ENCODE measurements at regions not wholly inside any gene's neighbourhood (a gene's known extent, or its start where the extent isn't known, plus 50 kb on each side); places are given as distances from the start of the nearest gene placed in this dataset.

GRCh38 chr11:122505304-122506006, 150.1 kb upstream of the UBASH3B start:
- no peaks in the 10 kb centered on the region for H3K27me3 ChIP-seq (ENCODE audit: control insufficient read depth in 2 of 2, insufficient read depth in 2 of 2, low read length in 2 of 2)
- no peaks in the 10 kb centered on the region for H3K36me3 ChIP-seq (ENCODE audit: control insufficient read depth in 2 of 2, insufficient read depth in 2 of 2, low read length in 2 of 2)
- no peak overlapping the region for H3K9ac ChIP-seq (ENCODE audit: low read depth in 1 of 2, low read length in 2 of 2)
- H3K9me3 ChIP-seq (ENCODE audit: control insufficient read depth in 2 of 2, low read length in 2 of 2) = no peaks in the 10 kb centered on the region
- H3K27ac ChIP-seq (ENCODE audit: low read depth in 2 of 2, low read length in 2 of 2) = no peak overlapping the region
- no peaks in the 10 kb centered on the region for H3K4me1 ChIP-seq (ENCODE audit: control insufficient read depth in 2 of 2, insufficient read depth in 2 of 2, low read length in 2 of 2)
- no peak overlapping the region for H3K4me3 ChIP-seq (ENCODE audit: low read length in 2 of 2)

GRCh38 chr11:122494221-122494620, 161.3 kb upstream of the UBASH3B start:
- H3K27me3 ChIP-seq (ENCODE audit: control insufficient read depth in 2 of 2, insufficient read depth in 2 of 2, low read length in 2 of 2) = no peaks in the 10 kb centered on the region
- H3K4me1 ChIP-seq (ENCODE audit: control insufficient read depth in 2 of 2, insufficient read depth in 2 of 2, low read length in 2 of 2) = no peaks in the 10 kb centered on the region
- no peak overlapping the region for H3K27ac ChIP-seq (ENCODE audit: low read depth in 2 of 2, low read length in 2 of 2)
- no peaks in the 10 kb centered on the region for H3K36me3 ChIP-seq (ENCODE audit: control insufficient read depth in 2 of 2, insufficient read depth in 2 of 2, low read length in 2 of 2)
- H3K9me3 ChIP-seq (ENCODE audit: control insufficient read depth in 2 of 2, low read length in 2 of 2) = no peaks in the 10 kb centered on the region
- no peak overlapping the region for H3K4me3 ChIP-seq (ENCODE audit: low read length in 2 of 2)
- no peak overlapping the region for H3K9ac ChIP-seq (ENCODE audit: low read depth in 1 of 2, low read length in 2 of 2)

- Histone ChIP-seq H3K27me3 (ENCODE audit: control insufficient read depth in 2 of 2, insufficient read depth in 2 of 2, low read length in 2 of 2) (no peaks in the 10 kb centered on the region), H3K9ac (ENCODE audit: low read depth in 1 of 2, low read length in 2 of 2) (no peak overlapping the region), H3K4me1 (ENCODE audit: control insufficient read depth in 2 of 2, insufficient read depth in 2 of 2, low read length in 2 of 2) (no peaks in the 10 kb centered on the region), H3K27ac (ENCODE audit: low read depth in 2 of 2, low read length in 2 of 2) (no peak overlapping the region), H3K9me3 (ENCODE audit: control insufficient read depth in 2 of 2, low read length in 2 of 2) (no peaks in the 10 kb centered on the region), H3K4me3 (ENCODE audit: low read length in 2 of 2) (no peak overlapping the region), H3K36me3 (ENCODE audit: control insufficient read depth in 2 of 2, insufficient read depth in 2 of 2, low read length in 2 of 2) (no peaks in the 10 kb centered on the region)
Observed at GRCh38 chr11:122491509-122491908, 164.0 kb upstream of the UBASH3B start.

GRCh38 chr11:122488892-122489706, 166.4 kb upstream of the UBASH3B start:
- no peaks in the 10 kb centered on the region for H3K27me3 ChIP-seq (ENCODE audit: control insufficient read depth in 2 of 2, insufficient read depth in 2 of 2, low read length in 2 of 2)
- H3K9ac ChIP-seq (ENCODE audit: low read depth in 1 of 2, low read length in 2 of 2) = no peak overlapping the region
- H3K36me3 ChIP-seq (ENCODE audit: control insufficient read depth in 2 of 2, insufficient read depth in 2 of 2, low read length in 2 of 2) = no peaks in the 10 kb centered on the region
- no peak overlapping the region for H3K4me3 ChIP-seq (ENCODE audit: low read length in 2 of 2)
- H3K9me3 ChIP-seq (ENCODE audit: control insufficient read depth in 2 of 2, low read length in 2 of 2) = no peaks in the 10 kb centered on the region
- H3K4me1 ChIP-seq (ENCODE audit: control insufficient read depth in 2 of 2, insufficient read depth in 2 of 2, low read length in 2 of 2) = no peaks in the 10 kb centered on the region
- no peak overlapping the region for H3K27ac ChIP-seq (ENCODE audit: low read depth in 2 of 2, low read length in 2 of 2)

GRCh38 chr11:122487669-122488068, 167.9 kb upstream of the UBASH3B start:
- H3K27me3 ChIP-seq (ENCODE audit: control insufficient read depth in 2 of 2, insufficient read depth in 2 of 2, low read length in 2 of 2) = no peaks in the 10 kb centered on the region
- H3K4me1 ChIP-seq (ENCODE audit: control insufficient read depth in 2 of 2, insufficient read depth in 2 of 2, low read length in 2 of 2) = no peaks in the 10 kb centered on the region
- no peak overlapping the region for H3K4me3 ChIP-seq (ENCODE audit: low read length in 2 of 2)
- H3K9ac ChIP-seq (ENCODE audit: low read depth in 1 of 2, low read length in 2 of 2) = no peak overlapping the region
- H3K27ac ChIP-seq (ENCODE audit: low read depth in 2 of 2, low read length in 2 of 2) = no peak overlapping the region
- peaks cover 1 to 3% of the 10 kb centered on the region in 2 donors for H3K9me3 ChIP-seq (ENCODE audit: control insufficient read depth in 2 of 2, low read length in 2 of 2)
- no peaks in the 10 kb centered on the region for H3K36me3 ChIP-seq (ENCODE audit: control insufficient read depth in 2 of 2, insufficient read depth in 2 of 2, low read length in 2 of 2)

GRCh38 chr11:122486793-122487495, 168.6 kb upstream of the UBASH3B start:
- Histone ChIP-seq H3K27ac (ENCODE audit: low read depth in 2 of 2, low read length in 2 of 2) (no peak overlapping the region), H3K9ac (ENCODE audit: low read depth in 1 of 2, low read length in 2 of 2) (no peak overlapping the region), H3K4me1 (ENCODE audit: control insufficient read depth in 2 of 2, insufficient read depth in 2 of 2, low read length in 2 of 2) (no peaks in the 10 kb centered on the region), H3K4me3 (ENCODE audit: low read length in 2 of 2) (no peak overlapping the region), H3K27me3 (ENCODE audit: control insufficient read depth in 2 of 2, insufficient read depth in 2 of 2, low read length in 2 of 2) (no peaks in the 10 kb centered on the region), H3K9me3 (ENCODE audit: control insufficient read depth in 2 of 2, low read length in 2 of 2) (peaks cover 3 to 6% of the 10 kb centered on the region in 2 donors), H3K36me3 (ENCODE audit: control insufficient read depth in 2 of 2, insufficient read depth in 2 of 2, low read length in 2 of 2) (no peaks in the 10 kb centered on the region)

- no peak overlapping the region for H3K9ac ChIP-seq (ENCODE audit: low read depth in 1 of 2, low read length in 2 of 2)
- H3K27ac ChIP-seq (ENCODE audit: low read depth in 2 of 2, low read length in 2 of 2) = no peak overlapping the region
- H3K4me3 ChIP-seq (ENCODE audit: low read length in 2 of 2) = no peak overlapping the region
- no peaks in the 10 kb centered on the region for H3K4me1 ChIP-seq (ENCODE audit: control insufficient read depth in 2 of 2, insufficient read depth in 2 of 2, low read length in 2 of 2)
- H3K27me3 ChIP-seq (ENCODE audit: control insufficient read depth in 2 of 2, insufficient read depth in 2 of 2, low read length in 2 of 2) = no peaks in the 10 kb centered on the region
- no peaks in the 10 kb centered on the region for H3K36me3 ChIP-seq (ENCODE audit: control insufficient read depth in 2 of 2, insufficient read depth in 2 of 2, low read length in 2 of 2)
- peaks cover 3 to 6% of the 10 kb centered on the region in 2 donors for H3K9me3 ChIP-seq (ENCODE audit: control insufficient read depth in 2 of 2, low read length in 2 of 2)
Observed at GRCh38 chr11:122478986-122479385, 176.5 kb upstream of the UBASH3B start.

GRCh38 chr11:122468965-122469364, 186.6 kb upstream of the UBASH3B start:
- no peak overlapping the region for H3K4me3 ChIP-seq (ENCODE audit: low read length in 2 of 2)
- H3K9ac ChIP-seq (ENCODE audit: low read depth in 1 of 2, low read length in 2 of 2) = no peak overlapping the region
- no peaks in the 10 kb centered on the region for H3K27me3 ChIP-seq (ENCODE audit: control insufficient read depth in 2 of 2, insufficient read depth in 2 of 2, low read length in 2 of 2)
- no peaks in the 10 kb centered on the region for H3K4me1 ChIP-seq (ENCODE audit: control insufficient read depth in 2 of 2, insufficient read depth in 2 of 2, low read length in 2 of 2)
- no peak overlapping the region for H3K27ac ChIP-seq (ENCODE audit: low read depth in 2 of 2, low read length in 2 of 2)
- H3K9me3 ChIP-seq (ENCODE audit: control insufficient read depth in 2 of 2, low read length in 2 of 2) = no peaks in the 10 kb centered on the region
- H3K36me3 ChIP-seq (ENCODE audit: control insufficient read depth in 2 of 2, insufficient read depth in 2 of 2, low read length in 2 of 2) = no peaks in the 10 kb centered on the region

- H3K27me3 ChIP-seq (ENCODE audit: control insufficient read depth in 2 of 2, insufficient read depth in 2 of 2, low read length in 2 of 2) = no peaks in the 10 kb centered on the region
- no peaks in the 10 kb centered on the region for H3K4me1 ChIP-seq (ENCODE audit: control insufficient read depth in 2 of 2, insufficient read depth in 2 of 2, low read length in 2 of 2)
- H3K9ac ChIP-seq (ENCODE audit: low read depth in 1 of 2, low read length in 2 of 2) = no peak overlapping the region
- H3K36me3 ChIP-seq (ENCODE audit: control insufficient read depth in 2 of 2, insufficient read depth in 2 of 2, low read length in 2 of 2) = no peaks in the 10 kb centered on the region
- H3K4me3 ChIP-seq (ENCODE audit: low read length in 2 of 2) = no peak overlapping the region
- H3K27ac ChIP-seq (ENCODE audit: low read depth in 2 of 2, low read length in 2 of 2) = no peak overlapping the region
- peaks cover 0 to 2% of the 10 kb centered on the region in 2 donors for H3K9me3 ChIP-seq (ENCODE audit: control insufficient read depth in 2 of 2, low read length in 2 of 2)
Observed at GRCh38 chr11:122463530-122463929, 192.0 kb upstream of the UBASH3B start.

GRCh38 chr11:122459064-122459463, 196.5 kb upstream of the UBASH3B start:
- no peak overlapping the region for H3K4me3 ChIP-seq (ENCODE audit: low read length in 2 of 2)
- no peak overlapping the region for H3K27ac ChIP-seq (ENCODE audit: low read depth in 2 of 2, low read length in 2 of 2)
- no peaks in the 10 kb centered on the region for H3K36me3 ChIP-seq (ENCODE audit: control insufficient read depth in 2 of 2, insufficient read depth in 2 of 2, low read length in 2 of 2)
- H3K4me1 ChIP-seq (ENCODE audit: control insufficient read depth in 2 of 2, insufficient read depth in 2 of 2, low read length in 2 of 2) = no peaks in the 10 kb centered on the region
- no peaks in the 10 kb centered on the region for H3K27me3 ChIP-seq (ENCODE audit: control insufficient read depth in 2 of 2, insufficient read depth in 2 of 2, low read length in 2 of 2)
- H3K9ac ChIP-seq (ENCODE audit: low read depth in 1 of 2, low read length in 2 of 2) = no peak overlapping the region
- peaks cover 0 to 2% of the 10 kb centered on the region in 2 donors for H3K9me3 ChIP-seq (ENCODE audit: control insufficient read depth in 2 of 2, low read length in 2 of 2)

Measured in mucosa of rectum (tissue), 2 donors.